Activated naive CD8-positive, alpha-beta T cell treated with anti-CD3 and anti-CD28 coated beads, Interleukin-2, amount 50 U/mL, for 16 hours (primary cell): ENCODE measurements at regions not wholly inside any gene's neighbourhood (a gene's known extent, or its start where the extent isn't known, plus 50 kb on each side); places are given as distances from the start of the nearest gene placed in this dataset.

Source experiments
- DNase-seq: peaks from one replicate; pipeline ENCODE4 v3.0.0-alpha.2; 2020; ENCODE audit warnings: low read depth, low spot score

GRCh38 chr10:128796396-128796912 is 670.2 kb upstream of the MKI67 start:
- DNase-seq: no peak

GRCh38 chr10:128802062-128802461 is 665.0 kb upstream of the MGMT start:
- DNase-seq: no peak

GRCh38 chr10:128803790-128804189 is 663.3 kb upstream of the MGMT start:
- no peak for DNase-seq

- DNase-seq: no peak
Observed at GRCh38 chr10:128804411-128804810, 662.6 kb upstream of the MGMT start.

GRCh38 chr10:128808921-128809440 is 658.1 kb upstream of the MGMT start:
- no peak for DNase-seq

GRCh38 chr10:128811511-128811910 is 655.5 kb upstream of the MGMT start:
- DNase-seq: no peak

GRCh38 chr10:128812000-128812399 is 655.0 kb upstream of the MGMT start:
- DNase-seq: no peak

- no peak for DNase-seq
Observed at GRCh38 chr10:128813574-128813973, 653.5 kb upstream of the MGMT start.

GRCh38 chr10:128814024-128814423 is 653.0 kb upstream of the MGMT start:
- no peak for DNase-seq

- DNase-seq: no peak
Observed at GRCh38 chr10:128814782-128815181, 652.3 kb upstream of the MGMT start.

- no peak for DNase-seq
Observed at GRCh38 chr10:128816726-128817125, 650.3 kb upstream of the MGMT start.

- no peak for DNase-seq
Observed at GRCh38 chr10:128817636-128818035, 649.4 kb upstream of the MGMT start.

- DNase-seq: no peak
Observed at GRCh38 chr10:128820663-128821062, 646.4 kb upstream of the MGMT start.

- DNase-seq: no peak
Observed at GRCh38 chr10:128823201-128823600, 643.8 kb upstream of the MGMT start.

- no peak for DNase-seq
Observed at GRCh38 chr10:128825626-128826025, 641.4 kb upstream of the MGMT start.

GRCh38 chr10:128833671-128834070 is 633.4 kb upstream of the MGMT start:
- no peak for DNase-seq

- no peak for DNase-seq
Observed at GRCh38 chr10:128835361-128835760, 631.7 kb upstream of the MGMT start.

- DNase-seq: no peak
Observed at GRCh38 chr10:128837478-128837877, 629.6 kb upstream of the MGMT start.

- no peak for DNase-seq
Observed at GRCh38 chr10:128839134-128839533, 627.9 kb upstream of the MGMT start.

GRCh38 chr10:128839701-128840100 is 627.3 kb upstream of the MGMT start:
- no peak for DNase-seq

- DNase-seq: no peak
Observed at GRCh38 chr10:128843972-128844371, 623.1 kb upstream of the MGMT start.

GRCh38 chr10:128846927-128847326 is 620.1 kb upstream of the MGMT start:
- DNase-seq: no peak

GRCh38 chr10:128848810-128849209 is 618.2 kb upstream of the MGMT start:
- no peak for DNase-seq

GRCh38 chr10:128850647-128851046 is 616.4 kb upstream of the MGMT start:
- DNase-seq: no peak
